WTC11 (cell line): ENCODE measurements at regions not wholly inside any gene's neighbourhood (a gene's known extent, or its start where the extent isn't known, plus 50 kb on each side); places are given as distances from the start of the nearest gene placed in this dataset.

Experiments
- CTCF ChIP-seq: fragments of 200-600 bp; IDR thresholded peaks from 2 replicates; pipeline ENCODE4 v1.8.0; 2022; ENCODE audit warnings: antibody characterized with exemption
- ETV6 ChIP-seq: sonication (generic); formaldehyde crosslinking; IDR thresholded peaks from 2 replicates; pipeline ENCODE4 v1.8.1; 2022; ENCODE audit warnings: mild to moderate bottlenecking, missing genetic modification reagents
- NFYB ChIP-seq: sonication (generic); formaldehyde crosslinking; conservative IDR thresholded peaks from 2 replicates; pipeline ENCODE4 v1.8.0; 2022; ENCODE audit warnings: low read depth, missing genetic modification reagents
- RORB ChIP-seq: fragments of 250-450 bp; sonication (Bioruptor Pico); IDR thresholded peaks from 2 replicates; pipeline ENCODE4 v1.9.0; 2021; ENCODE audit warnings: mild to moderate bottlenecking
- SOX15 ChIP-seq: fragments of 250-450 bp; sonication (Bioruptor Pico); IDR thresholded peaks from 2 replicates; pipeline ENCODE4 v1.9.0; 2021; ENCODE audit warnings: mild to moderate bottlenecking
- ZBTB21 ChIP-seq: sonication (generic); formaldehyde crosslinking; IDR thresholded peaks from 2 replicates; pipeline ENCODE4 v1.8.1; 2023; ENCODE audit warnings: mild to moderate bottlenecking, missing genetic modification reagents, borderline replicate concordance
- TF ChIP-seq, protein P1 (sequence below): sonication (generic); formaldehyde crosslinking; IDR thresholded peaks from 2 replicates; pipeline ENCODE4 v1.8.1; 2023; ENCODE audit warnings: mild to moderate bottlenecking, moderate library complexity, missing genetic modification reagents
- TF ChIP-seq, protein P2 (sequence below): sonication (generic); formaldehyde crosslinking; IDR thresholded peaks from 2 replicates; pipeline ENCODE4 v1.8.1; 2022; ENCODE audit warnings: mild to moderate bottlenecking, missing genetic modification reagents, moderate library complexity, borderline replicate concordance

DNA sequence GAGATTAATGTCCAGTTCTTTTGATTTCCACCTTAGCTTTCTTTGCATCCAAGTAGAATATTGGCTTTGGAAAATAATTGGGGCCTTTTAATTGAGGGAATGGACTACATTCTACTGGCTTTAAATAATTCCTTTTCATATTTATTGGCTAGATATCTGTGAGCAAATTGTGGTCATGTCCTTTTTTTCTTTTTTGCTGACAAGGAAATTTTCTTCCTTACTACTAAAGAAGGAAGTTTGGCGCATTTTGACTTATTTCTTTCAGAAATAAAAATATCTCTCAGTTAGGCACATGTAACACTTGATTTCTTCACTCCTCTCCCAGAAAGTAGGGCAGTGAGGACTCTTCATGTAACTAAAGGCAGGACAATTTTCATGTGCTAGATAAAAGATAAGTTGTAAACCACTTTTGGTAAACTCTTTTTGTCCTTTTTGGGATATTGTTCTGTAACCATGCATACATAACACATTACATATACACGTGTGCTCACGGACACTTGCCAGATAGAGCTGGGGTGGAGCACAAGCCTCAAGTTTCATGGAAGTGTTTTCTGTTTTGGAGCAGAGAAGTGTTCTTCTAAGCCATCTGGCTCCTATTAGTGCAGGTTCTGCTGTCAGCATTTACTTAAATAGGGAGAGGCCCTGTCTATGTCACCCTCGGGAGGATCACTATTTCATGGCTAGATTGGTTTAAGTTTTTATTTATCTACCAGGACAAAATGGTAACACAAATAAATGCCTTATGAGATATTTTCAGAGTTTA lies 85.1 kb upstream of the LRIG3 start:
- TF ChIP-seq SOX15 (CRISPR knock-in tag) (no peak), RORB (CRISPR knock-in tag) (no peak), CTCF (no peak), ZBTB21 (no peak), NFYB (CRISPR knock-in tag) (no peak), ETV6 (no peak)
- TF ChIP-seq, protein P1, sequence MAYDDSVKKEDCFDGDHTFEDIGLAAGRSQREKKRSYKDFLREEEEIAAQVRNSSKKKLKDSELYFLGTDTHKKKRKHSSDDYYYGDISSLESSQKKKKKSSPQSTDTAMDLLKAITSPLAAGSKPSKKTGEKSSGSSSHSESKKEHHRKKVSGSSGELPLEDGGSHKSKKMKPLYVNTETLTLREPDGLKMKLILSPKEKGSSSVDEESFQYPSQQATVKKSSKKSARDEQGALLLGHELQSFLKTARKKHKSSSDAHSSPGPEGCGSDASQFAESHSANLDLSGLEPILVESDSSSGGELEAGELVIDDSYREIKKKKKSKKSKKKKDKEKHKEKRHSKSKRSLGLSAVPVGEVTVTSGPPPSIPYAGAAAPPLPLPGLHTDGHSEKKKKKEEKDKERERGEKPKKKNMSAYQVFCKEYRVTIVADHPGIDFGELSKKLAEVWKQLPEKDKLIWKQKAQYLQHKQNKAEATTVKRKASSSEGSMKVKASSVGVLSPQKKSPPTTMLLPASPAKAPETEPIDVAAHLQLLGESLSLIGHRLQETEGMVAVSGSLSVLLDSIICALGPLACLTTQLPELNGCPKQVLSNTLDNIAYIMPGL (CRISPR knock-in tag): no peak
- TF ChIP-seq, protein P2, sequence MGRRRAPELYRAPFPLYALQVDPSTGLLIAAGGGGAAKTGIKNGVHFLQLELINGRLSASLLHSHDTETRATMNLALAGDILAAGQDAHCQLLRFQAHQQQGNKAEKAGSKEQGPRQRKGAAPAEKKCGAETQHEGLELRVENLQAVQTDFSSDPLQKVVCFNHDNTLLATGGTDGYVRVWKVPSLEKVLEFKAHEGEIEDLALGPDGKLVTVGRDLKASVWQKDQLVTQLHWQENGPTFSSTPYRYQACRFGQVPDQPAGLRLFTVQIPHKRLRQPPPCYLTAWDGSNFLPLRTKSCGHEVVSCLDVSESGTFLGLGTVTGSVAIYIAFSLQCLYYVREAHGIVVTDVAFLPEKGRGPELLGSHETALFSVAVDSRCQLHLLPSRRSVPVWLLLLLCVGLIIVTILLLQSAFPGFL: no peak
